Type B pancreatic cell (in vitro differentiated cells): ENCODE measurements at regions not wholly inside any gene's neighbourhood (a gene's known extent, or its start where the extent isn't known, plus 50 kb on each side); places are given as distances from the start of the nearest gene placed in this dataset.
A peak's percentile ranks its signal among the peaks of the same experiment; 100 is the strongest.

ENCODE experiments used
- DNase-seq: peaks from one replicate; pipeline ENCODE4 v3.0.0; 2021; ENCODE audit warnings: mixed read lengths; ENCODE audit not compliant: unreplicated experiment; ENCODE audit errors: extremely low spot score
- H3K27ac Mint-ChIP-seq: 2 replicates; pipeline ENCODE4 v1.8.0; 2021; ENCODE audit warnings: mild to moderate bottlenecking, mixed read lengths
- H3K27me3 Mint-ChIP-seq: 2 replicates; pipeline ENCODE4 v1.8.0; 2021; ENCODE audit warnings: mixed read lengths
- H3K36me3 Mint-ChIP-seq: 2 replicates; pipeline ENCODE4 v1.8.0; 2021; ENCODE audit warnings: mixed read lengths
- H3K4me1 Mint-ChIP-seq: one replicate; pipeline ENCODE4 v1.8.0; 2021; ENCODE audit warnings: mixed read lengths; ENCODE audit not compliant: unreplicated experiment
- H3K4me3 Mint-ChIP-seq: 2 replicates; pipeline ENCODE4 v1.8.0; 2021; ENCODE audit warnings: mild to moderate bottlenecking, mixed read lengths
- H3K9me3 Mint-ChIP-seq: 2 replicates; pipeline ENCODE4 v1.8.0; 2021; ENCODE audit warnings: mixed read lengths
- TF ChIP-seq, protein P1 (sequence below): fragments of 200-600 bp; sonication (generic); conservative IDR thresholded peaks from 2 replicates; pipeline ENCODE4 v1.5.0; 2021; ENCODE audit warnings: antibody characterized with exemption, mild to moderate bottlenecking

- TF ChIP-seq, protein P1, sequence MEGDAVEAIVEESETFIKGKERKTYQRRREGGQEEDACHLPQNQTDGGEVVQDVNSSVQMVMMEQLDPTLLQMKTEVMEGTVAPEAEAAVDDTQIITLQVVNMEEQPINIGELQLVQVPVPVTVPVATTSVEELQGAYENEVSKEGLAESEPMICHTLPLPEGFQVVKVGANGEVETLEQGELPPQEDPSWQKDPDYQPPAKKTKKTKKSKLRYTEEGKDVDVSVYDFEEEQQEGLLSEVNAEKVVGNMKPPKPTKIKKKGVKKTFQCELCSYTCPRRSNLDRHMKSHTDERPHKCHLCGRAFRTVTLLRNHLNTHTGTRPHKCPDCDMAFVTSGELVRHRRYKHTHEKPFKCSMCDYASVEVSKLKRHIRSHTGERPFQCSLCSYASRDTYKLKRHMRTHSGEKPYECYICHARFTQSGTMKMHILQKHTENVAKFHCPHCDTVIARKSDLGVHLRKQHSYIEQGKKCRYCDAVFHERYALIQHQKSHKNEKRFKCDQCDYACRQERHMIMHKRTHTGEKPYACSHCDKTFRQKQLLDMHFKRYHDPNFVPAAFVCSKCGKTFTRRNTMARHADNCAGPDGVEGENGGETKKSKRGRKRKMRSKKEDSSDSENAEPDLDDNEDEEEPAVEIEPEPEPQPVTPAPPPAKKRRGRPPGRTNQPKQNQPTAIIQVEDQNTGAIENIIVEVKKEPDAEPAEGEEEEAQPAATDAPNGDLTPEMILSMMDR = no peak
- Mint-ChIP-seq H3K4me1 (peaks cover 16% of the 10 kb centered on the region), H3K4me3 (no peak overlapping the region), H3K27me3 (peaks cover 38% of the 10 kb centered on the region), H3K27ac (no peak overlapping the region), H3K36me3 (no peaks in the 10 kb centered on the region), H3K9me3 (no peaks in the 10 kb centered on the region)
- no peak for DNase-seq
Measured at GRCh38 chr1:83561346-83561745, 437.6 kb downstream of the TTLL7 start.

- H3K27ac Mint-ChIP-seq = peak overlapping the region; percentile 27
- no peak overlapping the region for H3K4me3 Mint-ChIP-seq
- no peak for DNase-seq
- H3K36me3 Mint-ChIP-seq = no peaks in the 10 kb centered on the region
- TF ChIP-seq, protein P1 = no peak
- peaks cover 47% of the 10 kb centered on the region for H3K27me3 Mint-ChIP-seq
- peaks cover 16% of the 10 kb centered on the region for H3K4me1 Mint-ChIP-seq
- H3K9me3 Mint-ChIP-seq = no peaks in the 10 kb centered on the region
Measured at GRCh38 chr1:83559129-83559840, 439.6 kb downstream of the TTLL7 start.

- no peak overlapping the region for H3K27ac Mint-ChIP-seq
- TF ChIP-seq, protein P1 = no peak
- peaks cover 16% of the 10 kb centered on the region for H3K4me1 Mint-ChIP-seq
- H3K9me3 Mint-ChIP-seq = no peaks in the 10 kb centered on the region
- H3K36me3 Mint-ChIP-seq = no peaks in the 10 kb centered on the region
- no peak for DNase-seq
- H3K4me3 Mint-ChIP-seq = no peak overlapping the region
- peaks cover 38% of the 10 kb centered on the region for H3K27me3 Mint-ChIP-seq
Measured at GRCh38 chr1:83555871-83556270, 443.1 kb downstream of the TTLL7 start.

- no peak for DNase-seq
- Mint-ChIP-seq H3K27ac (no peak overlapping the region), H3K4me3 (no peak overlapping the region), H3K27me3 (peaks cover 32% of the 10 kb centered on the region), H3K4me1 (peaks cover 6% of the 10 kb centered on the region), H3K9me3 (no peaks in the 10 kb centered on the region), H3K36me3 (no peaks in the 10 kb centered on the region)
- TF ChIP-seq, protein P1 = peak; percentile 54
Measured at GRCh38 chr1:83554174-83554573, 444.8 kb downstream of the TTLL7 start.

- no peak for DNase-seq
- peaks cover 26% of the 10 kb centered on the region for H3K27me3 Mint-ChIP-seq
- H3K36me3 Mint-ChIP-seq = no peaks in the 10 kb centered on the region
- no peak overlapping the region for H3K27ac Mint-ChIP-seq
- no peaks in the 10 kb centered on the region for H3K4me1 Mint-ChIP-seq
- TF ChIP-seq, protein P1 = no peak
- no peak overlapping the region for H3K4me3 Mint-ChIP-seq
- H3K9me3 Mint-ChIP-seq = peaks cover 6% of the 10 kb centered on the region
Measured at GRCh38 chr1:83552820-83553219, 446.1 kb downstream of the TTLL7 start.
